ENCODE measurements at regions not wholly inside any gene's neighbourhood (a gene's known extent, or its start where the extent isn't known, plus 50 kb on each side); places are given as distances from the start of the nearest gene placed in this dataset.

GRCh38 chr16:85480727-85481101, 132.4 kb upstream of the GSE1 start:
- Histone ChIP-seq H3K27ac (peak overlapping the region in 3 of 4 donors; percentile 17 to 69 (median 29)), H3K36me3 (no peaks in the 10 kb centered on the region), H3K4me3 (peak overlapping the region in 1 of 4 donors; percentile 2), H3K4me1 (peaks cover 0 to 12% (median 11%) of the 10 kb centered on the region in 4 donors), H3K9me3 (no peaks in the 10 kb centered on the region), H3K27me3 (no peaks in the 10 kb centered on the region)
- in situ Hi-C loops (cut with MboI; ENCODE audit: low pct_ligation_motif_present in 1 of 4, low pct_unique_long_range_greater_than_20kb in 1 of 4, low sequenced_read_pairs in 3 of 4) (no loop called here), intact Hi-C loops (cut with DNase I; ENCODE audit: low total_unique reads) (no loop called here)
- no peak for DNase-seq
- TF ChIP-seq EP300 (IDR thresholded peaks at IDR 0.05; ENCODE audit: low read depth) (no peak), POLR2A (IDR thresholded peaks at IDR 0.05) (no peak), POLR2AphosphoS5 (IDR thresholded peaks at IDR 0.05) (no peak), CTCF (IDR thresholded peaks at IDR 0.05) (no peak)
- 35 to 54% methylated on average over 8 to 18 of the region's 18 CpGs for WGBS, 2 donors (ENCODE audit: low coverage in 1 of 2)

GRCh38 chr16:85481206-85481605, 131.9 kb upstream of the GSE1 start:
- in situ Hi-C loops (cut with MboI; ENCODE audit: low pct_ligation_motif_present in 1 of 4, low pct_unique_long_range_greater_than_20kb in 1 of 4, low sequenced_read_pairs in 3 of 4) (no loop called here), intact Hi-C loops (cut with DNase I; ENCODE audit: low total_unique reads) (no loop called here)
- no peak for TF ChIP-seq EP300 (IDR thresholded peaks at IDR 0.05; ENCODE audit: low read depth)
- TF ChIP-seq CTCF (IDR thresholded peaks at IDR 0.05) = no peak
- TF ChIP-seq POLR2AphosphoS5 (IDR thresholded peaks at IDR 0.05) = no peak
- TF ChIP-seq POLR2A (IDR thresholded peaks at IDR 0.05) = no peak
- Histone ChIP-seq H3K36me3 (no peaks in the 10 kb centered on the region), H3K9me3 (no peaks in the 10 kb centered on the region), H3K27me3 (no peaks in the 10 kb centered on the region), H3K27ac (peak overlapping the region in 2 of 4 donors; percentile 17 to 69), H3K4me3 (no peak overlapping the region), H3K4me1 (peaks cover 0 to 12% (median 11%) of the 10 kb centered on the region in 4 donors)
- 89 to 95% methylated on average over 1 of the region's 1 CpG for WGBS, 2 donors (ENCODE audit: low coverage in 1 of 2)
- DNase-seq = no peak

DNA sequence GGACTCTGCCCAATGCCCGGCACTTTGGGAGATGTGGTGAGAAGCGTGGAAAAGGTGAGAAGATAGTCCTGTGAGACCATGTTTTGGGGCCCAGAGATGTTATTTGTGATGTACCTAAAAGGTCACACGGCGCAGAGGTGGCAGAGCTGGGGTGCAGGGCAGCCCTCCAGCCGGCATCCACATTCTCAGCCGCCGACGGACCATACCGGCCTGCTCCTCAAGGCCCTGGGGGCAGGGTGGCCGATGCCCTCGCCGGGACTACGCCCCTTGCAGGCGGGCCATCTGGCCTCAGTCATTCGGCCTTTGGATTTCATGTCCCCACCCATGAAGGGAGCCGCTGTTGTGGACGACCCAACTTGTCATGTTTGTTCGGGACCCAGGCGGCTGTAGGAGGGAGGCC, 131.4 kb upstream of the GSE1 start:
- no peak for TF ChIP-seq EP300 (IDR thresholded peaks at IDR 0.05; ENCODE audit: low read depth)
- no peak for TF ChIP-seq POLR2A (IDR thresholded peaks at IDR 0.05)
- no peak for TF ChIP-seq POLR2AphosphoS5 (IDR thresholded peaks at IDR 0.05)
- no peak for TF ChIP-seq CTCF (IDR thresholded peaks at IDR 0.05)
- Histone ChIP-seq H3K9me3 (no peaks in the 10 kb centered on the region), H3K4me1 (peaks cover 0 to 12% (median 11%) of the 10 kb centered on the region in 4 donors), H3K27ac (peak overlapping the region in 1 of 4 donors; percentile 69), H3K4me3 (no peak overlapping the region), H3K36me3 (no peaks in the 10 kb centered on the region), H3K27me3 (no peaks in the 10 kb centered on the region)
- DNase-seq = no peak
- intact Hi-C loops (cut with DNase I; ENCODE audit: low total_unique reads) (no loop called here), in situ Hi-C loops (cut with MboI; ENCODE audit: low pct_ligation_motif_present in 1 of 4, low pct_unique_long_range_greater_than_20kb in 1 of 4, low sequenced_read_pairs in 3 of 4) (no loop called here)
- 89% methylated on average over 19 of the region's 19 CpGs; no CpG with 5 or more reads in 1 of the 2 donors for WGBS, 2 donors (ENCODE audit: low coverage in 1 of 2)

DNA sequence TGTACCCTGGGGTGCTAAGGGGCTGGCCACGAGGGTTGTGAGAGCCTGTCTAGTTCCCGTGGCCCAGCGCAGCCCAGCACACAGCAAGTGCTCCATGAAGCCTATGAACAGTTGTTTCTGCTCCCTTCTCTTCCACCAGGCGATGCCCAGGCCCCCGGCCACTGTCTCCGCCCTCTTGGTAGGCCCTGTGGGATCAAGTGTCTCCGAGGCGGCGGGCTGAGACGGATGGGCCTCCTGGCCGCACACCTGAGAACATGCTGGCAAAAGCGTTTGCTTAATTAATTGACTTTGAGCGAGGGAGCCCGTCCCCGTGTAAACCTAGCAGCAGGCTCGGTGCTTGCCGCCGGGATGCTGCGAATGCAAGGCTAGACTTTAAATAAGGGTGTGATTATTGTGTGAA, 129.7 kb upstream of the GSE1 start:
- Histone ChIP-seq H3K4me3 (no peak overlapping the region), H3K9me3 (no peaks in the 10 kb centered on the region), H3K36me3 (no peaks in the 10 kb centered on the region), H3K4me1 (peaks cover 0 to 12% (median 11%) of the 10 kb centered on the region in 4 donors), H3K27me3 (no peaks in the 10 kb centered on the region), H3K27ac (no peak overlapping the region)
- in situ Hi-C loops (cut with MboI; ENCODE audit: low pct_ligation_motif_present in 1 of 4, low pct_unique_long_range_greater_than_20kb in 1 of 4, low sequenced_read_pairs in 3 of 4) (no loop called here), intact Hi-C loops (cut with DNase I; ENCODE audit: low total_unique reads) (no loop called here)
- WGBS, 2 donors (ENCODE audit: low coverage in 1 of 2) = 88% methylated on average over 19 of the region's 19 CpGs; no CpG with 5 or more reads in 1 of the 2 donors
- no peak for DNase-seq
- TF ChIP-seq POLR2AphosphoS5 (IDR thresholded peaks at IDR 0.05) (no peak), EP300 (IDR thresholded peaks at IDR 0.05; ENCODE audit: low read depth) (no peak), CTCF (IDR thresholded peaks at IDR 0.05) (no peak), POLR2A (IDR thresholded peaks at IDR 0.05) (no peak)
